Activated T-helper 17 cell treated with anti-CD3 and anti-CD28 coated beads, Interleukin-2, amount 50 U/mL, for 72 hours (primary cell): ENCODE measurements at regions not wholly inside any gene's neighbourhood (a gene's known extent, or its start where the extent isn't known, plus 50 kb on each side); places are given as distances from the start of the nearest gene placed in this dataset.
"Not testable (repeated sequence)": the region's sequence is repeated elsewhere in the genome, so short reads cannot be mapped to it uniquely, and the experiment has no call there.

ENCODE experiments used
- ATAC-seq: fragments of 150-1000 bp; cut with Tn5 transposase; replicated peaks from 2 replicates; pipeline ENCODE4 v1.10.0; 2021; ENCODE audit warnings: mild to moderate bottlenecking, moderate library complexity
- H3K27ac Mint-ChIP-seq: one replicate; pipeline ENCODE4 v1.8.0; 2022; ENCODE audit warnings: mixed read lengths
- H3K27me3 Mint-ChIP-seq: one replicate; pipeline ENCODE4 v1.8.0; 2022; ENCODE audit warnings: mixed read lengths
- H3K36me3 Mint-ChIP-seq: one replicate; pipeline ENCODE4 v1.8.0; 2022; ENCODE audit warnings: low read depth, mild to moderate bottlenecking, mixed read lengths
- H3K4me1 Mint-ChIP-seq: one replicate; pipeline ENCODE4 v1.8.0; 2022; ENCODE audit warnings: mixed read lengths
- H3K4me3 Mint-ChIP-seq: one replicate; pipeline ENCODE4 v1.8.0; 2022; ENCODE audit warnings: mild to moderate bottlenecking, mixed read lengths
- H3K9me3 Mint-ChIP-seq: one replicate; pipeline ENCODE4 v1.8.0; 2022; ENCODE audit warnings: mixed read lengths

DNA sequence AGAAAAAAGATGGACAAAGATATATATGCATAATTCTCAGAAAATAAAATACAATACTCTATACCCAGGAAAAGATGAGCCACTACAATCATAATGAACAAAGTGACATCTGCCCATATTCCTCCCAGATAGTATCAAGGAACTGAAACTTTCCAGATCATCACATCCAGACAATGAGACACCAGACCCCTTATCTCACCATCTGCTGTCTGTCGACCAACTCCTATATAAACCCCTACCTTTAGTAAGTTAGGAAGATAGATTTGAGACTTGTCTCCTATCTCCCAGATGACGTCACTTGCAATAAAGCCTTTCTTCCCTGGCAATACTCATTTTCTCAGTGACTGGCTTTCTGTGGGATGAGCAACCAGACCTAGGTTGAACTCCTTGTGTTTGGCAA, 1071.6 kb downstream of the PLOD2 start:
- Mint-ChIP-seq H3K36me3 (no peaks in the 10 kb centered on the region), H3K9me3 (peaks cover 3% of the 10 kb centered on the region), H3K4me1 (no peaks in the 10 kb centered on the region), H3K27me3 (no peaks in the 10 kb centered on the region), H3K4me3 (no peak overlapping the region), H3K27ac (no peak overlapping the region)
- no peak for ATAC-seq

DNA sequence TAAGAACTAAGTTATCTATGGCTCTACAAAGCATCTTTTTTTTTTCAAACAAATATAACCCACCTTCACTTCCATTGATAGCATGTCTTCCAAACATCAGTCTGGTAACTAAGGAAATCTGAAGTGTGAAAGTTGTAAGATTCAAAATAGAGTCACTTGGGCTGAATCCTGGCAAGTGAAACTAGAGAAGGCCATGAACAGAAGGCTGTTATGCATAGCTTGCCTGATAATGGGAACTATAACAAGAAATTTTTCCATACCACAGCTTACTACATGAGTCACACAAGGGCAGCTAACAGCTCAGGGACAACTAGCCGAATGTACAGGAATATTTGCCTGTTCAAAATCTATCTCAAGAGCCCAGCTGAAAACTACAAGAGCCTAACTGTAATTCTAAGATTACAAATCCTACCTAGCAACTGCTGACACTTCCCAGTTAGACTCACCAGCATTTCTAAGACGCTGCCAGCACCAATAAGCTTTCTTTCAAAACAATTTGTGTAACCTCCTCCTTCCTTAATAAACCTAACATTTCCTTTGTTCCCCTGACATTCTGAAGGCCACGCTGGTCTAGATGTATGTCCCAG, 1066.5 kb downstream of the PLOD2 start:
- H3K27me3 Mint-ChIP-seq: no peaks in the 10 kb centered on the region
- H3K27ac Mint-ChIP-seq: no peak overlapping the region
- no peaks in the 10 kb centered on the region for H3K36me3 Mint-ChIP-seq
- no peak for ATAC-seq
- H3K9me3 Mint-ChIP-seq: no peaks in the 10 kb centered on the region
- no peaks in the 10 kb centered on the region for H3K4me1 Mint-ChIP-seq
- H3K4me3 Mint-ChIP-seq: no peak overlapping the region

DNA sequence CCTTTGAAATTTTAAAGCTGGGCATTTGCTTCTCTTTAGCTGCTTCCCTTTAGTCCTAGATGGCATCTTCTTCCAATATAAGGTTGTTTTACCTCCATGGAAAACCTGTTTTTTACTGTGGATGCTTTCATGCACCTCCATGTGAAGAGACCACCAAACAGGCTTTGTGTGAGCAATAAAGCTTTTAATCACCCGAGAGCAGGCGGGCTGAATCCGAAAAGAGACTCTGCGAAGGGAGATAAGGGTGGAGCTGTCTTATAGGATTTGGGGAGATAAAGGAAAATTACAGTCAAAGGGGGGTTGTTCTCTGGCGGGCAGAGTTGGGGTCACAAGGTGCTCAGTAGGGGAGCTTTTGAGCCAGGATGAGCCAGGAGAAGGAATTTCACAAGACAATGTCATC, 1049.8 kb downstream of the PLOD2 start:
- H3K27me3 Mint-ChIP-seq, H3K27ac Mint-ChIP-seq, H3K4me3 Mint-ChIP-seq, H3K36me3 Mint-ChIP-seq, H3K4me1 Mint-ChIP-seq, ATAC-seq: not testable (repeated sequence)
- H3K9me3 Mint-ChIP-seq: peaks cover 20% of the 10 kb centered on the region

- H3K27ac Mint-ChIP-seq: no peak overlapping the region
- ATAC-seq: no peak
- H3K9me3 Mint-ChIP-seq: peaks cover 17% of the 10 kb centered on the region
- H3K27me3 Mint-ChIP-seq: no peaks in the 10 kb centered on the region
- no peaks in the 10 kb centered on the region for H3K36me3 Mint-ChIP-seq
- H3K4me3 Mint-ChIP-seq: no peak overlapping the region
- H3K4me1 Mint-ChIP-seq: no peaks in the 10 kb centered on the region
Observed at GRCh38 chr3:145116769-145117168, 1044.2 kb downstream of the PLOD2 start.

- H3K4me1 Mint-ChIP-seq: no peaks in the 10 kb centered on the region
- no peak for ATAC-seq
Observed at GRCh38 chr3:145118303-145118702, 1042.7 kb downstream of the PLOD2 start.

GRCh38 chr3:145124900-145125678, 1035.9 kb downstream of the PLOD2 start:
- Mint-ChIP-seq H3K4me3 (no peak overlapping the region), H3K27ac (no peak overlapping the region), H3K27me3 (no peaks in the 10 kb centered on the region), H3K4me1 (no peaks in the 10 kb centered on the region), H3K36me3 (no peaks in the 10 kb centered on the region), H3K9me3 (no peaks in the 10 kb centered on the region)
- ATAC-seq: no peak

More at GRCh38 chr3:145118303-145118702, 1042.7 kb downstream of the PLOD2 start:
- H3K27ac Mint-ChIP-seq: no peak overlapping the region
- no peak overlapping the region for H3K4me3 Mint-ChIP-seq
- H3K36me3 Mint-ChIP-seq: no peaks in the 10 kb centered on the region
- H3K9me3 Mint-ChIP-seq: peaks cover 17% of the 10 kb centered on the region
- no peaks in the 10 kb centered on the region for H3K27me3 Mint-ChIP-seq

DNA sequence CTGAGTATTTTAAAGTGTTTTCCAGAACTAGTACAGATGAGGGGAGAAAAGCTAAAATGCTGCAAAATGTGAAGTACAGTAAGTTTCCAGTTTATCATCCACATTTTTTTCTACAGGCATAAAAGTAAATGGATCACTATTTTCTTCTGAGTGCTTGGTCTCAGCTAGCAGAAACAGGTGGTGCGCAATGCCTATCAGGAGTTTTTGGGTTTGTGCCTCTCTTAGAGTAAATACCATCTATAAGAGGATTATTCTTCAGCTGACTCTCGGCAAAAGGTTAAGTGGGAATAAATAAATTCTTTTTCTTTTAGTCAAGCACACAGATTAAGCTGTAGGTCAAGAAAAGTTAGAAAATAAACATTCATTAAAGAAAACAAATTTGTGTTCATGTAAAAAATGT, 1027.7 kb downstream of the PLOD2 start:
- ATAC-seq: no peak
- no peak overlapping the region for H3K4me3 Mint-ChIP-seq
- H3K36me3 Mint-ChIP-seq: no peaks in the 10 kb centered on the region
- no peaks in the 10 kb centered on the region for H3K4me1 Mint-ChIP-seq
- no peak overlapping the region for H3K27ac Mint-ChIP-seq
- H3K9me3 Mint-ChIP-seq: no peaks in the 10 kb centered on the region
- H3K27me3 Mint-ChIP-seq: no peaks in the 10 kb centered on the region

DNA sequence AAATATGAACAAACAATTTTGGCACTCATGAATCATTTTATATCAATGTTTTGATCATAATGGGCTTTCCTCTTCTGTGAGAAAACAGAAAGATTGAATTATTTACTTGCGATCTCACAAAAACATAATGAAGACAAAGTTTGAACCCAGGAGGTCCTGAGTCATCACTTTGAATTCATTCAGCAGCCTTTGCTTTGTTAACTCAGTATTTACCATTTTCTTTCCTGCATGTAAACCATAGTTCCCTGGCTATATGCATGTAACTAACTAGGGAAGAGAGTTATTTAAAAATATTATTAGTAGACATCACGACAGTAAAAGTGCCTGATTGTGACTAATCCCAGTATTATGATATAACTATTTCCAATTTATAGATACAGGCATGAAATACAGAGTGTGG, 1026.2 kb downstream of the PLOD2 start:
- no peaks in the 10 kb centered on the region for H3K27me3 Mint-ChIP-seq
- no peak overlapping the region for H3K4me3 Mint-ChIP-seq
- no peak overlapping the region for H3K27ac Mint-ChIP-seq
- no peak for ATAC-seq
- no peaks in the 10 kb centered on the region for H3K9me3 Mint-ChIP-seq
- H3K4me1 Mint-ChIP-seq: no peaks in the 10 kb centered on the region
- H3K36me3 Mint-ChIP-seq: no peaks in the 10 kb centered on the region

GRCh38 chr3:145144361-145144760, 1016.6 kb downstream of the PLOD2 start:
- no peak overlapping the region for H3K27ac Mint-ChIP-seq
- no peaks in the 10 kb centered on the region for H3K27me3 Mint-ChIP-seq
- no peak for ATAC-seq
- no peaks in the 10 kb centered on the region for H3K36me3 Mint-ChIP-seq
- no peak overlapping the region for H3K4me3 Mint-ChIP-seq
- no peaks in the 10 kb centered on the region for H3K9me3 Mint-ChIP-seq
- no peaks in the 10 kb centered on the region for H3K4me1 Mint-ChIP-seq

GRCh38 chr3:145145461-145145860, 1015.5 kb downstream of the PLOD2 start:
- no peak for ATAC-seq
- no peak overlapping the region for H3K4me3 Mint-ChIP-seq
- H3K9me3 Mint-ChIP-seq: no peaks in the 10 kb centered on the region
- H3K27me3 Mint-ChIP-seq: no peaks in the 10 kb centered on the region
- H3K4me1 Mint-ChIP-seq: no peaks in the 10 kb centered on the region
- no peak overlapping the region for H3K27ac Mint-ChIP-seq
- H3K36me3 Mint-ChIP-seq: no peaks in the 10 kb centered on the region

DNA sequence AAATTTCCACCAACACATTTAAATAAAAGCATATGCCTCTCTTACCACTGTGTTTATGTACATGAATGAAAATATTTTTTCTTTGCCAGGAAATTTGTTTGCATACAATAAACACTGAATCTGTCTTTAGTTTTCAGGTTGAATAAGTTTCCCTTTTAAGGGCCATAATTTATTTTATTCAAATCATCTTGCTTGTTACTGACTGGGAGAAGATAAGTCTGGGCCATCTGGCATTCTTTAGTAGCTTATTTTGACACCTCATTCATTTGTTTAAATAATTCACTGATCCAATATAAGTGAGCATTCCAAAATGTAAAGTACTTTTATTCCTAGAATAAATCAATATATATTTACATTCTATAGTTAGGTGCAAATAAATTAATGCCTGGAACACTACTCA, 1001.3 kb downstream of the PLOD2 start:
- Mint-ChIP-seq H3K4me3 (no peak overlapping the region), H3K4me1 (no peaks in the 10 kb centered on the region), H3K27me3 (no peaks in the 10 kb centered on the region), H3K9me3 (peaks cover 8% of the 10 kb centered on the region), H3K27ac (no peak overlapping the region), H3K36me3 (no peaks in the 10 kb centered on the region)
- ATAC-seq: no peak

GRCh38 chr3:145170121-145170520, 990.9 kb downstream of the PLOD2 start:
- Mint-ChIP-seq H3K27ac (no peak overlapping the region), H3K36me3 (no peaks in the 10 kb centered on the region), H3K4me1 (no peaks in the 10 kb centered on the region), H3K9me3 (no peaks in the 10 kb centered on the region), H3K27me3 (no peaks in the 10 kb centered on the region), H3K4me3 (no peak overlapping the region)
- ATAC-seq: no peak

- Mint-ChIP-seq H3K9me3 (no peaks in the 10 kb centered on the region), H3K4me1 (no peaks in the 10 kb centered on the region), H3K36me3 (no peaks in the 10 kb centered on the region), H3K27me3 (no peaks in the 10 kb centered on the region), H3K27ac (no peak overlapping the region), H3K4me3 (no peak overlapping the region)
- no peak for ATAC-seq
Observed at GRCh38 chr3:145175626-145176025, 985.4 kb downstream of the PLOD2 start.

DNA sequence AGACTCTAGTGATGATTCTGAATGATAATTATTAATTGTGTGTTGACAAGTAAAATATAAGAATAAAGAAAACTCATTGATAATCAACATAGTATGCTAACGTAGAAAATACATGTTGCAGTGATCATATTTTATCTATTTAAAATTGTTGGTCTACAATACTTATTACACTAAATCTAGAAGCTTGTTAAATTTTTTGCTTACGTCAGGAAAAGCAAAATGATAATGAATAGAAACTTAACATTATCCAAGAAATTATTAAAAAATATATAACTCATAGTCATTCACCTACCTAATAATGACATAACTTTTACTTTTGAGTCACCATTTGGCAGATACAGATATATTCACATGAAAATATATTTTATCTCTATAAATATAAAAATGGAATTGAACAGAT, 984.1 kb downstream of the PLOD2 start:
- H3K9me3 Mint-ChIP-seq: no peaks in the 10 kb centered on the region
- H3K4me1 Mint-ChIP-seq: no peaks in the 10 kb centered on the region
- no peak overlapping the region for H3K27ac Mint-ChIP-seq
- H3K36me3 Mint-ChIP-seq: no peaks in the 10 kb centered on the region
- no peaks in the 10 kb centered on the region for H3K27me3 Mint-ChIP-seq
- no peak for ATAC-seq
- H3K4me3 Mint-ChIP-seq: no peak overlapping the region

DNA sequence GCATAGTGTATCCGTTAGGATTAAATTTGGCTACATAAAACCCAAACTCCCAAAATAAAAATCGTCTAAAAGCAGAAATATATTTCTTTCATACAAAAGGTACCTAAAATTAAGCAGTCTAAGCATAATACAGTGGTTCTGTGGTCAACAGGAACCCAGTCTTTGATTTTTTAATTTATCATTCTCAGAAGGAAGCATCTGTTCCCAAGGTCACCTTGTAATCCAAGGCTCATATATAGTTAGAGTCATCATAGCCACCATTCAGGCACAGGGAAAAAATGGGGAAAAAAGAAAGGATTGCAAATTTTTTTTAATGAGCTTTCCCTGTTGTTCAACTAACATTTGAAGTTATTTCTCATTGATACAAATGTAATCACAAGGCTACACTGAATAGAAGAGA, 983.2 kb downstream of the PLOD2 start:
- no peak for ATAC-seq
- H3K27ac Mint-ChIP-seq: no peak overlapping the region
- no peaks in the 10 kb centered on the region for H3K4me1 Mint-ChIP-seq
- no peaks in the 10 kb centered on the region for H3K36me3 Mint-ChIP-seq
- H3K9me3 Mint-ChIP-seq: no peaks in the 10 kb centered on the region
- no peaks in the 10 kb centered on the region for H3K27me3 Mint-ChIP-seq
- H3K4me3 Mint-ChIP-seq: no peak overlapping the region
